Gastroesophageal sphincter (tissue), 3 donors: ENCODE measurements at regions not wholly inside any gene's neighbourhood (a gene's known extent, or its start where the extent isn't known, plus 50 kb on each side); places are given as distances from the start of the nearest gene placed in this dataset.

ENCODE experiments used
- EP300 ChIP-seq: sonication (generic); formaldehyde crosslinking; IDR thresholded peaks from one replicate; pipeline ENCODE4 v1.6.1; 2017; ENCODE audit warnings: antibody characterized with exemption, mild to moderate bottlenecking
- POLR2A ChIP-seq, 2 donors: fragments of 450-650 bp; IDR thresholded peaks; one replicate each; pipeline ENCODE4 v1.6.1; 2017; ENCODE audit warnings: antibody characterized with exemption in 2 of 2, mild to moderate bottlenecking in 2 of 2, moderate library complexity in 1 of 2
- TF ChIP-seq, protein P1 (sequence below), 4 experiments: fragments of 200-600 bp in 2 of 4; fragments of 450-650 bp in 2 of 4; sonication (generic) in 1 of 4; IDR thresholded peaks; one replicate each; pipeline ENCODE4 v1.5.1; 2017 to 2019; ENCODE audit warnings: antibody characterized with exemption in 4 of 4, mild to moderate bottlenecking in 2 of 4, moderate library complexity in 2 of 4

DNA sequence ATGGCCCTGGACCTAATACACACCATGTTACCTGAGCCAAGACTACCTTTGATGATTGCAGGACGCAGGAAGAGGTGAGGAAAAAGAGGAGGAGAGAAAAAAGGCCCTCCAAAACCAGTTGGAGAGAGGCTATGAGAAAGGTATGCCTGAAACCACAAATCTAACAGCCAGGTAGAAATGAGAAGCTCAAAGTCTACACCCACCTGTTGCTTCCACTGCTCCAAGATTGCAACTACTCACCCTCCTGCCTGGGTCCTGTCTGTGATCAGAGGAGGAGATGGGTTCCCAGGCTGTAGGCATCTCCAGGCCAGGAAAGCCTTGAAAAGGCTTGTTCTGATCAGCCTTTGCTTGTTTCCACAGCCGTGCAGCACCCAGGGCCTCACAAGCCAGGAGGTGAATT is 307.8 kb upstream of the USP24 start:
- TF ChIP-seq, protein P1, sequence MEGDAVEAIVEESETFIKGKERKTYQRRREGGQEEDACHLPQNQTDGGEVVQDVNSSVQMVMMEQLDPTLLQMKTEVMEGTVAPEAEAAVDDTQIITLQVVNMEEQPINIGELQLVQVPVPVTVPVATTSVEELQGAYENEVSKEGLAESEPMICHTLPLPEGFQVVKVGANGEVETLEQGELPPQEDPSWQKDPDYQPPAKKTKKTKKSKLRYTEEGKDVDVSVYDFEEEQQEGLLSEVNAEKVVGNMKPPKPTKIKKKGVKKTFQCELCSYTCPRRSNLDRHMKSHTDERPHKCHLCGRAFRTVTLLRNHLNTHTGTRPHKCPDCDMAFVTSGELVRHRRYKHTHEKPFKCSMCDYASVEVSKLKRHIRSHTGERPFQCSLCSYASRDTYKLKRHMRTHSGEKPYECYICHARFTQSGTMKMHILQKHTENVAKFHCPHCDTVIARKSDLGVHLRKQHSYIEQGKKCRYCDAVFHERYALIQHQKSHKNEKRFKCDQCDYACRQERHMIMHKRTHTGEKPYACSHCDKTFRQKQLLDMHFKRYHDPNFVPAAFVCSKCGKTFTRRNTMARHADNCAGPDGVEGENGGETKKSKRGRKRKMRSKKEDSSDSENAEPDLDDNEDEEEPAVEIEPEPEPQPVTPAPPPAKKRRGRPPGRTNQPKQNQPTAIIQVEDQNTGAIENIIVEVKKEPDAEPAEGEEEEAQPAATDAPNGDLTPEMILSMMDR (IDR thresholded peaks at IDR 0.05) = no peak
- TF ChIP-seq POLR2A (IDR thresholded peaks at IDR 0.05) (no peak), EP300 (no peak)
